ENCODE measurements at regions not wholly inside any gene's neighbourhood (a gene's known extent, or its start where the extent isn't known, plus 50 kb on each side); places are given as distances from the start of the nearest gene placed in this dataset.

- dilution Hi-C loops (cut with MboI; ENCODE audit: extremely low pct_ligation_motif_present, low sequenced_read_pairs) (no loop called here), intact Hi-C loops (cut with micrococcal nuclease) (no loop called here)
- POLR2A ChIA-PET: no interaction called here
- H3K79me2 ChIP-seq (ENCODE audit: control insufficient read depth, insufficient read depth, low read length): no peaks in the 10 kb centered on the region
- no peak overlapping the region for H3K9ac ChIP-seq (replicated peaks; ENCODE audit: extremely low read depth, insufficient read depth, low read length)
- H3K4me3 ChIP-seq (replicated peaks in 1 of 3; ENCODE audit: insufficient read depth in 1 of 3, low read depth in 1 of 3, low read length in 3 of 3): no peak overlapping the region
- CTCF ChIA-PET: no interaction called here
- no peaks in the 10 kb centered on the region for H4K20me1 ChIP-seq (replicated peaks; ENCODE audit: control insufficient read depth, extremely low read depth, insufficient read depth, low read length)
- TF ChIP-seq POLR2AphosphoS5 (IDR thresholded peaks at IDR 0.05; ENCODE audit: insufficient read depth, low read depth, low read length) (no peak), EZH2 (IDR thresholded peaks at IDR 0.05; ENCODE audit: borderline replicate concordance, low read depth, low read length, severe bottlenecking) (no peak), JUN (IDR thresholded peaks at IDR 0.05; ENCODE audit: borderline replicate concordance, insufficient read depth, insufficient read length, low read depth) (no peak), MAX (IDR thresholded peaks at IDR 0.05; ENCODE audit: insufficient read depth, insufficient read length) (no peak), POLR2A (IDR thresholded peaks at IDR 0.05; ENCODE audit: low read depth, low read length) (no peak), CTCF (IDR thresholded peaks at IDR 0.05; ENCODE audit: extremely low read depth in 1 of 2, insufficient read depth in 1 of 2, low read depth in 1 of 2, low read length in 2 of 2) (no peak)
- no peak overlapping the region for H3K4me2 ChIP-seq (ENCODE audit: insufficient read depth, low read length)
- H3K27me3 ChIP-seq (ENCODE audit: control insufficient read depth in 2 of 2, insufficient read depth in 2 of 2, low read length in 2 of 2): no peaks in the 10 kb centered on the region
- peaks cover 6% of the 10 kb centered on the region for H3K9me3 ChIP-seq (replicated peaks; ENCODE audit: control insufficient read depth, insufficient read depth, low read length)
- no peak overlapping the region for H3K27ac ChIP-seq (ENCODE audit: insufficient read depth, low read depth, low read length)
- no TSS peak for BruUV-seq (replicated peaks)
- FAIRE-seq: no peak
- H3K9me1 ChIP-seq (replicated peaks; ENCODE audit: control insufficient read depth, extremely low read depth, insufficient read depth, low read length): no peaks in the 10 kb centered on the region
- no peaks in the 10 kb centered on the region for H3K36me3 ChIP-seq (ENCODE audit: control insufficient read depth in 2 of 2, extremely low read depth in 1 of 2, insufficient read depth in 2 of 2, low read length in 2 of 2)
- no peaks in the 10 kb centered on the region for H3K4me1 ChIP-seq (ENCODE audit: control insufficient read depth, extremely low read depth, insufficient read depth, low read length)
- H2AFZ ChIP-seq (ENCODE audit: low read depth, low read length): no peak overlapping the region
- DNase-seq (ENCODE audit: low read depth, low spot score): no peak
Measured at GRCh38 chr16:5450409-5451104, 353.0 kb upstream of the EEF2KMT start.
